CD4-positive, alpha-beta T cell treated with Interleukin-10 for 1 hour (primary cell): ENCODE measurements at regions not wholly inside any gene's neighbourhood (a gene's known extent, or its start where the extent isn't known, plus 50 kb on each side); places are given as distances from the start of the nearest gene placed in this dataset.
A peak's percentile ranks its signal among the peaks of the same experiment; 100 is the strongest.

Experiments
- DNase-seq: peaks from one replicate; pipeline ENCODE4 v3.0.0-alpha.2; 2020

GRCh38 chr20:11190741-11191140 lies 516.9 kb upstream of the JAG1 start:
- no peak for DNase-seq

- DNase-seq: no peak
Measured at GRCh38 chr20:11192106-11192505, 518.3 kb upstream of the JAG1 start.

- DNase-seq: no peak
Measured at GRCh38 chr20:11193241-11193640, 519.4 kb upstream of the JAG1 start.

- no peak for DNase-seq
Measured at GRCh38 chr20:11195169-11195568, 521.4 kb upstream of the JAG1 start.

GRCh38 chr20:11195899-11196558 lies 522.2 kb upstream of the JAG1 start:
- DNase-seq: no peak

GRCh38 chr20:11197851-11198250 lies 524.1 kb upstream of the JAG1 start:
- DNase-seq: no peak

GRCh38 chr20:11200423-11200822 lies 526.6 kb upstream of the JAG1 start:
- no peak for DNase-seq

GRCh38 chr20:11204926-11205768 lies 531.3 kb upstream of the JAG1 start:
- peak; percentile 12 for DNase-seq

GRCh38 chr20:11205769-11206362 lies 532.1 kb upstream of the JAG1 start:
- no peak for DNase-seq

- DNase-seq: no peak
Measured at GRCh38 chr20:11207749-11208502, 534.1 kb upstream of the JAG1 start.

GRCh38 chr20:11210611-11211010 lies 536.8 kb upstream of the JAG1 start:
- DNase-seq: no peak

- no peak for DNase-seq
Measured at GRCh38 chr20:11212272-11212671, 538.5 kb upstream of the JAG1 start.

- no peak for DNase-seq
Measured at GRCh38 chr20:11212902-11213301, 539.1 kb upstream of the JAG1 start.

GRCh38 chr20:11214256-11214840 lies 540.5 kb upstream of the JAG1 start:
- no peak for DNase-seq

- no peak for DNase-seq
Measured at GRCh38 chr20:11216451-11217314, 542.9 kb upstream of the JAG1 start.

GRCh38 chr20:11217326-11218172 lies 543.8 kb upstream of the JAG1 start:
- DNase-seq: no peak

- no peak for DNase-seq
Measured at GRCh38 chr20:11218173-11218680, 544.4 kb upstream of the JAG1 start.

GRCh38 chr20:11219192-11219591 lies 545.4 kb upstream of the JAG1 start:
- DNase-seq: no peak

GRCh38 chr20:11221046-11221445 lies 547.2 kb upstream of the JAG1 start:
- DNase-seq: no peak

- no peak for DNase-seq
Measured at GRCh38 chr20:11222243-11222642, 548.4 kb upstream of the JAG1 start.

- DNase-seq: no peak
Measured at GRCh38 chr20:11227602-11228001, 553.8 kb upstream of the JAG1 start.
